Thymus (tissue), 11 donors: ENCODE measurements at regions not wholly inside any gene's neighbourhood (a gene's known extent, or its start where the extent isn't known, plus 50 kb on each side); places are given as distances from the start of the nearest gene placed in this dataset.

Experiments used
- DNase-seq, 9 donors: peaks; one replicate each; pipeline ENCODE4 v3.0.0-alpha.2; 2013; ENCODE audit warnings: low spot score in 9 of 9, low read depth in 6 of 9, missing footprints in 1 of 9
- H3K27ac ChIP-seq, 2 donors: one replicate each; pipeline ENCODE4 v1.5.1; 2013; ENCODE audit warnings: control low read depth in 1 of 2, low read depth in 1 of 2, low read length in 1 of 2, mild to moderate bottlenecking in 1 of 2, moderate library complexity in 1 of 2
- H3K27me3 ChIP-seq, 2 donors: one replicate each; pipeline ENCODE4 v1.5.1; 2013; ENCODE audit warnings: low read length in 1 of 2; ENCODE audit not compliant: control insufficient read depth in 2 of 2, insufficient read depth in 1 of 2
- H3K36me3 ChIP-seq, 2 donors: one replicate each; pipeline ENCODE4 v1.5.1; 2013; ENCODE audit warnings: low read length in 1 of 2, mild to moderate bottlenecking in 1 of 2, moderate library complexity in 1 of 2; ENCODE audit not compliant: control insufficient read depth in 2 of 2, insufficient read depth in 2 of 2
- H3K4me1 ChIP-seq, 2 donors: one replicate each; pipeline ENCODE4 v1.5.1; 2013; ENCODE audit warnings: low read length in 2 of 2; ENCODE audit not compliant: control insufficient read depth in 2 of 2, insufficient read depth in 2 of 2
- H3K4me3 ChIP-seq, 2 donors: one replicate each; pipeline ENCODE4 v1.5.1; 2013; ENCODE audit warnings: low read length in 2 of 2, control low read depth in 1 of 2, mild to moderate bottlenecking in 1 of 2
- H3K9me3 ChIP-seq, 2 donors: one replicate each; pipeline ENCODE4 v1.5.1; 2013; ENCODE audit warnings: low read length in 1 of 2, mild to moderate bottlenecking in 1 of 2; ENCODE audit not compliant: control insufficient read depth in 2 of 2, insufficient read depth in 1 of 2
- WGBS: extraction: QIAGEN DNeasy Blood & Tissue Kit; methylation state at CpG from one replicate; pipeline ENCODE4 v1.1.7; 2013; 5-methylcytosine and 5-hydroxymethylcytosine counted together
- donor health status: healthy.

- Histone ChIP-seq H3K27ac (no peak overlapping the region), H3K27me3 (no peaks in the 10 kb centered on the region), H3K4me3 (no peak overlapping the region), H3K36me3 (no peaks in the 10 kb centered on the region), H3K4me1 (no peaks in the 10 kb centered on the region), H3K9me3 (no peaks in the 10 kb centered on the region)
- no peak for DNase-seq
Measured at GRCh38 chr3:148360051-148360450, 337.7 kb upstream of the AGTR1 start.

GRCh38 chr3:148366743-148367410 lies 330.8 kb upstream of the AGTR1 start:
- Histone ChIP-seq H3K36me3 (no peaks in the 10 kb centered on the region), H3K4me1 (no peaks in the 10 kb centered on the region), H3K27me3 (no peaks in the 10 kb centered on the region), H3K4me3 (no peak overlapping the region), H3K27ac (no peak overlapping the region), H3K9me3 (no peaks in the 10 kb centered on the region)
- WGBS: 87% methylated on average over 7 of the region's 7 CpGs
- no peak for DNase-seq

GRCh38 chr3:148367756-148368155 lies 329.9 kb upstream of the AGTR1 start:
- no peaks in the 10 kb centered on the region for H3K27me3 ChIP-seq
- H3K36me3 ChIP-seq: no peaks in the 10 kb centered on the region
- DNase-seq: no peak
- no peak overlapping the region for H3K4me3 ChIP-seq
- no peaks in the 10 kb centered on the region for H3K4me1 ChIP-seq
- WGBS: 86% methylated on average over 1 of the region's 1 CpG
- no peaks in the 10 kb centered on the region for H3K9me3 ChIP-seq
- no peak overlapping the region for H3K27ac ChIP-seq

- DNase-seq: no peak
- H3K27me3 ChIP-seq: no peaks in the 10 kb centered on the region
- H3K27ac ChIP-seq: no peak overlapping the region
- H3K9me3 ChIP-seq: no peaks in the 10 kb centered on the region
- H3K4me1 ChIP-seq: no peaks in the 10 kb centered on the region
- no peak overlapping the region for H3K4me3 ChIP-seq
- H3K36me3 ChIP-seq: no peaks in the 10 kb centered on the region
- 96% methylated on average over 2 of the region's 2 CpGs for WGBS
Measured at GRCh38 chr3:148369381-148369780, 328.3 kb upstream of the AGTR1 start.

- no peak overlapping the region for H3K4me3 ChIP-seq
- H3K9me3 ChIP-seq: no peaks in the 10 kb centered on the region
- no peak for DNase-seq
- WGBS: 89% methylated on average over 2 of the region's 2 CpGs
- H3K27me3 ChIP-seq: no peaks in the 10 kb centered on the region
- H3K4me1 ChIP-seq: no peaks in the 10 kb centered on the region
- H3K27ac ChIP-seq: no peak overlapping the region
- H3K36me3 ChIP-seq: no peaks in the 10 kb centered on the region
Measured at GRCh38 chr3:148372206-148372875, 325.4 kb upstream of the AGTR1 start.

- no peaks in the 10 kb centered on the region for H3K27me3 ChIP-seq
- H3K36me3 ChIP-seq: no peaks in the 10 kb centered on the region
- H3K9me3 ChIP-seq: no peaks in the 10 kb centered on the region
- no peak for DNase-seq
- H3K4me3 ChIP-seq: no peak overlapping the region
- H3K4me1 ChIP-seq: no peaks in the 10 kb centered on the region
- H3K27ac ChIP-seq: no peak overlapping the region
Measured at GRCh38 chr3:148373961-148374360, 323.7 kb upstream of the AGTR1 start.

- no peak overlapping the region for H3K4me3 ChIP-seq
- no peaks in the 10 kb centered on the region for H3K9me3 ChIP-seq
- DNase-seq: peak in 1 of 9 donors; percentile 1
- no peaks in the 10 kb centered on the region for H3K27me3 ChIP-seq
- H3K36me3 ChIP-seq: no peaks in the 10 kb centered on the region
- no peaks in the 10 kb centered on the region for H3K4me1 ChIP-seq
- no peak overlapping the region for H3K27ac ChIP-seq
- 71% methylated on average over 4 of the region's 4 CpGs for WGBS
Measured at GRCh38 chr3:148379763-148380382, 317.8 kb upstream of the AGTR1 start.

GRCh38 chr3:148381051-148381450 lies 316.7 kb upstream of the AGTR1 start:
- no peaks in the 10 kb centered on the region for H3K9me3 ChIP-seq
- no peaks in the 10 kb centered on the region for H3K4me1 ChIP-seq
- no peak overlapping the region for H3K4me3 ChIP-seq
- no peaks in the 10 kb centered on the region for H3K27me3 ChIP-seq
- no peaks in the 10 kb centered on the region for H3K36me3 ChIP-seq
- 91% methylated on average over 6 of the region's 6 CpGs for WGBS
- DNase-seq: no peak
- H3K27ac ChIP-seq: no peak overlapping the region

- 73% methylated on average over 4 of the region's 4 CpGs for WGBS
- no peak overlapping the region for H3K27ac ChIP-seq
- no peak for DNase-seq
- H3K36me3 ChIP-seq: no peaks in the 10 kb centered on the region
- H3K27me3 ChIP-seq: no peaks in the 10 kb centered on the region
- H3K4me1 ChIP-seq: no peaks in the 10 kb centered on the region
- H3K9me3 ChIP-seq: no peaks in the 10 kb centered on the region
- H3K4me3 ChIP-seq: no peak overlapping the region
Measured at GRCh38 chr3:148389916-148390315, 307.8 kb upstream of the AGTR1 start.
